ENCODE measurements at regions not wholly inside any gene's neighbourhood (a gene's known extent, or its start where the extent isn't known, plus 50 kb on each side); places are given as distances from the start of the nearest gene placed in this dataset.

DNA sequence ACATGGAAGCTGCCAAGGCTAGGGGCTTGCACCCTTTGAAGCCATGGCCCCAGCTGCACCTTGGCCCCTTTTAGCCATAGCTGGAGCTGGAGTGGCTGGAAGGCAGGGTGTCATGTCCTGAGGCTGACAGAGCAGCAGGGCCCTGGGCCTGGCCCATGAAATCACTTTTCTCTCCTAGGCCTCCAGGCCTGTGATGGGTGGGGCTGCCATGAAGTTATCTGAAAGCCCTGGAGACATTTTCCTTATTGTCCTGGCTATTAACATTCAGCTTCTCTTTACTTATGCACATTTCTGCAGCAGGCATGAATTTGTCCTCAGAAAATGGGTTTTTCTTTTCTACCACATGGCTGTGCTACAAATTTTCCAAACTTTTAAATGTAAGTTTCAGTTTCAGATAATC is 106.9 kb upstream of the ELMO1 start:
- DNase-seq (ENCODE audit: insufficient read length, low spot score, missing footprints), result no peak
- no peak overlapping the region for H2AFZ ChIP-seq (ENCODE audit: low read length)
- no peaks in the 10 kb centered on the region for H3K36me3 ChIP-seq (ENCODE audit: insufficient read depth, low read length)
- H3K4me3 ChIP-seq (ENCODE audit: insufficient read depth, low read length), result no peak overlapping the region
- TF ChIP-seq, protein P1, sequence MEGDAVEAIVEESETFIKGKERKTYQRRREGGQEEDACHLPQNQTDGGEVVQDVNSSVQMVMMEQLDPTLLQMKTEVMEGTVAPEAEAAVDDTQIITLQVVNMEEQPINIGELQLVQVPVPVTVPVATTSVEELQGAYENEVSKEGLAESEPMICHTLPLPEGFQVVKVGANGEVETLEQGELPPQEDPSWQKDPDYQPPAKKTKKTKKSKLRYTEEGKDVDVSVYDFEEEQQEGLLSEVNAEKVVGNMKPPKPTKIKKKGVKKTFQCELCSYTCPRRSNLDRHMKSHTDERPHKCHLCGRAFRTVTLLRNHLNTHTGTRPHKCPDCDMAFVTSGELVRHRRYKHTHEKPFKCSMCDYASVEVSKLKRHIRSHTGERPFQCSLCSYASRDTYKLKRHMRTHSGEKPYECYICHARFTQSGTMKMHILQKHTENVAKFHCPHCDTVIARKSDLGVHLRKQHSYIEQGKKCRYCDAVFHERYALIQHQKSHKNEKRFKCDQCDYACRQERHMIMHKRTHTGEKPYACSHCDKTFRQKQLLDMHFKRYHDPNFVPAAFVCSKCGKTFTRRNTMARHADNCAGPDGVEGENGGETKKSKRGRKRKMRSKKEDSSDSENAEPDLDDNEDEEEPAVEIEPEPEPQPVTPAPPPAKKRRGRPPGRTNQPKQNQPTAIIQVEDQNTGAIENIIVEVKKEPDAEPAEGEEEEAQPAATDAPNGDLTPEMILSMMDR (IDR thresholded peaks at IDR 0.05; ENCODE audit: extremely low read depth, low read depth, low read length), result no peak
- no peaks in the 10 kb centered on the region for H3K4me1 ChIP-seq (ENCODE audit: insufficient read depth, low read length)
- no peaks in the 10 kb centered on the region for H3K9me3 ChIP-seq (ENCODE audit: low read depth, low read length)
- H4K20me1 ChIP-seq (ENCODE audit: insufficient read depth, low read length), result no peaks in the 10 kb centered on the region
- H3K79me2 ChIP-seq (ENCODE audit: insufficient read depth, low read length), result no peaks in the 10 kb centered on the region
- no peaks in the 10 kb centered on the region for H3K27me3 ChIP-seq (ENCODE audit: insufficient read depth, low read length)
- no peak overlapping the region for H3K27ac ChIP-seq (ENCODE audit: low read depth, low read length)
- no peak overlapping the region for H3K4me2 ChIP-seq (ENCODE audit: insufficient read depth, low read length)

DNA sequence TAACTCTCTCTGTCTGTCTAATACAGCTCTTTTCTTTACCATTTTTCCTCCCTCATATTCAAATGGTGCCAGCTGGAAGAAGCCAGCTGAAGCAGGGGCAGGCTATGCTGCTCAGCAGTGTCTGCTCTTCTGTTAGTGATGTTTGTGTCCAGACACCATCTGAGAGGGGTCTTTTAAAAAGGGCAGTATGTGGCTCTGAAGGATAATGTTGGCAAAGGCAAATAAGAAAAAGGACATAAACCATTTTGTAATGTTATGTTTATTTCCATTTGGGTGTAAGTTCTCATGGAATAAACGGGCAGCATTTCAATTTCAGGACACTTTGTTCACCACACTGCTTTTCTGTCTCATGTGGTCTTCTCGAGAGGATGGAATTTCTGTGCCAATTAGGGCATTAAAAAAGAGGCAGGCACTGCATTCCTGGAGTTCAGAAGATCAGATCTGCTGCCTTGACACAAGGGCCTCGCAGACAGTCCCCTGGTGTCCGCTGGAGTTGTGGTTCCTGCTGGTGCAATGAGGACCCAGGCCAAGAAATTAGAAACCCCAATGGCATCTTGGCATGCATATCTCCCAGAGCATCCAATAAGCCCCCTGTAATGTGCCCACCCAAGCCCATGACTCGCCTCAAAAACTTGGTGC is 109.0 kb upstream of the ELMO1 start:
- H3K4me2 ChIP-seq (ENCODE audit: insufficient read depth, low read length), result no peak overlapping the region
- no peak overlapping the region for H3K4me3 ChIP-seq (ENCODE audit: insufficient read depth, low read length)
- no peaks in the 10 kb centered on the region for H3K79me2 ChIP-seq (ENCODE audit: insufficient read depth, low read length)
- no peaks in the 10 kb centered on the region for H3K9me3 ChIP-seq (ENCODE audit: low read depth, low read length)
- no peaks in the 10 kb centered on the region for H4K20me1 ChIP-seq (ENCODE audit: insufficient read depth, low read length)
- H3K27ac ChIP-seq (ENCODE audit: low read depth, low read length), result no peak overlapping the region
- H3K27me3 ChIP-seq (ENCODE audit: insufficient read depth, low read length), result no peaks in the 10 kb centered on the region
- H3K4me1 ChIP-seq (ENCODE audit: insufficient read depth, low read length), result no peaks in the 10 kb centered on the region
- no peaks in the 10 kb centered on the region for H3K36me3 ChIP-seq (ENCODE audit: insufficient read depth, low read length)
- no peak overlapping the region for H2AFZ ChIP-seq (ENCODE audit: low read length)
- TF ChIP-seq, protein P1 (IDR thresholded peaks at IDR 0.05; ENCODE audit: extremely low read depth, low read depth, low read length), result no peak
- no peak for DNase-seq (ENCODE audit: insufficient read length, low spot score, missing footprints)

DNA sequence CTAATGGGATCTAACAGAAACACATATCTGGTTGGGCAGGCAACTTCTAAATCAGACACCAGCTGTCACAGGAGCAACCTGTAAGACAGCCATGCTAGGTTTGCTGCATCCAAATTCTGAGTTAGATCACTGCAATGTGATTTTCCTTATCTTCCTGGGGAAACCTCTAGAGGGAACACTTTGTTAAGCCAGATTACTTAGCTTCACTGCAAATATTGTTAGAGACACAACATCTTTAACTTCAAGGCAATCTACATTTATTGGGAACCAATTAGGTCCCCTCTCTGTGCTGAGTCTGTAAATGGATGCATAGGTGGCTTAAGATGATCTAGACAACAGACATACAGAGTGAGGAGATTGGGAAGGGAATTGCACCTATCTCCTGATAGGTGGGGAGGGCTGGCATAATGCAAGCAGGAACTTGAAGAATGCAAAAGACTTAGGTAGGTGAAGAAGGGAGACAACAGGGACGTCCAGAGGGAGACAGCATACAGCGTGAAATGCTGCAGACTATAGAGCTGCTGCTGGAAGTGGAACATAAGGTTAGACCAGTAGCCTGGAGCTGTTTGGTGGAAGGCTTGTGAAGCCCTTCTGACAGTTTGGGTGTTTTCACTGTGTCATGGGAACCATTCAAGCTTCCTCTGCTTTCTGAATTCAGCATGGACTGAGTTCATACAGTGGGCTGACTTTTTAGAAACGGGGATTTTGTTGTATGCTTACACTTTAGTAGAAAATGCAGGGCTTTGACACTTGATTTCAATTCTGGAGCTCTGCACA is 109.8 kb upstream of the ELMO1 start:
- H3K4me2 ChIP-seq (ENCODE audit: insufficient read depth, low read length), result no peak overlapping the region
- DNase-seq (ENCODE audit: insufficient read length, low spot score, missing footprints), result no peak
- H3K79me2 ChIP-seq (ENCODE audit: insufficient read depth, low read length), result no peaks in the 10 kb centered on the region
- H3K27ac ChIP-seq (ENCODE audit: low read depth, low read length), result no peak overlapping the region
- no peaks in the 10 kb centered on the region for H3K4me1 ChIP-seq (ENCODE audit: insufficient read depth, low read length)
- no peak overlapping the region for H2AFZ ChIP-seq (ENCODE audit: low read length)
- H3K4me3 ChIP-seq (ENCODE audit: insufficient read depth, low read length), result no peak overlapping the region
- H4K20me1 ChIP-seq (ENCODE audit: insufficient read depth, low read length), result no peaks in the 10 kb centered on the region
- H3K27me3 ChIP-seq (ENCODE audit: insufficient read depth, low read length), result no peaks in the 10 kb centered on the region
- TF ChIP-seq, protein P1 (IDR thresholded peaks at IDR 0.05; ENCODE audit: extremely low read depth, low read depth, low read length), result no peak
- H3K36me3 ChIP-seq (ENCODE audit: insufficient read depth, low read length), result no peaks in the 10 kb centered on the region
- no peaks in the 10 kb centered on the region for H3K9me3 ChIP-seq (ENCODE audit: low read depth, low read length)

DNA sequence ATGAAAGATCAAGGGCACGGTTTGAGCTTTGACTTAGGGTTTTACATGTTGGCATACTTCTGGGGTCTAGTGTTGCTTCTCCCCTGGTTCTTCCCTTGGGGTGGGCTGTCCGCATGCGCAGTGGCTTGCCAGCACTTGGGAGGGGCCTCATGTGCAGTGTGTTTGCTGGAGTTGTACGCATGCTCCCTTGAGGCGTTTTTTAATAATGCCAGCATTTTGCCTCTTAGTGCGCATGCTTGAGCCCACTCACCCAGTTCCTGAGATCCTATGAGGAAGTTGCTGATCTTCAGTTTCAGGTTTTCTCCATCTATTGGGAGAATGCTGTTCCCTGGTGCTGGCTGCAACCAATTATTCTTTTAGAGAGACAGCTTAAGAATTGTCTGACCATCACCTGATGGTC is 113.4 kb upstream of the GPR141 start:
- Histone ChIP-seq H3K79me2 (ENCODE audit: insufficient read depth, low read length) (no peaks in the 10 kb centered on the region), H3K27me3 (ENCODE audit: insufficient read depth, low read length) (no peaks in the 10 kb centered on the region), H4K20me1 (ENCODE audit: insufficient read depth, low read length) (no peaks in the 10 kb centered on the region), H3K9me3 (ENCODE audit: low read depth, low read length) (no peaks in the 10 kb centered on the region), H2AFZ (ENCODE audit: low read length) (no peak overlapping the region), H3K27ac (ENCODE audit: low read depth, low read length) (no peak overlapping the region), H3K4me1 (ENCODE audit: insufficient read depth, low read length) (no peaks in the 10 kb centered on the region), H3K4me3 (ENCODE audit: insufficient read depth, low read length) (no peak overlapping the region), H3K4me2 (ENCODE audit: insufficient read depth, low read length) (no peak overlapping the region), H3K36me3 (ENCODE audit: insufficient read depth, low read length) (no peaks in the 10 kb centered on the region)
- TF ChIP-seq, protein P1 (IDR thresholded peaks at IDR 0.05; ENCODE audit: extremely low read depth, low read depth, low read length), result no peak
- DNase-seq (ENCODE audit: insufficient read length, low spot score, missing footprints), result no peak
